ENCODE measurements at regions not wholly inside any gene's neighbourhood (a gene's known extent, or its start where the extent isn't known, plus 50 kb on each side); places are given as distances from the start of the nearest gene placed in this dataset.

DNA sequence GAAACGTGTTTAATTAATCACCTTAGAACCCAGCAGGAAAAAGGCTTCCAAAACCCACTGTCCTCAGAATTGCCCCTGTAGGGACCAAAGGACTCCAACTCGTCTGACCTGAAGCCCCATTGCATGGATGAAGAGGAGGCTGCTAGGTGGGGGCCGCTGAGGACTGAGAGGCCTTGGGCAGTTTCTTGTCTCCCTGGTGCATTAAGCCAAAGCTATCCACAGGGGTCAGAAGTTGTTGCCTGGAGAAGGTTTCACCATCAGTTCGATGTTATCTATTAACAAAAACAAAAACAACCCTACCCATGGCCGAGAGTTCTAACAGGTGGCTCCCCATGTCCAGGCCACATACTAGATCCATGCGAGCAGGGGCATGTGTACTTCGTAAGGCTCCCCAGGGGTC lies 120.9 kb upstream of the CD93 start:
- TF ChIP-seq, protein P1, sequence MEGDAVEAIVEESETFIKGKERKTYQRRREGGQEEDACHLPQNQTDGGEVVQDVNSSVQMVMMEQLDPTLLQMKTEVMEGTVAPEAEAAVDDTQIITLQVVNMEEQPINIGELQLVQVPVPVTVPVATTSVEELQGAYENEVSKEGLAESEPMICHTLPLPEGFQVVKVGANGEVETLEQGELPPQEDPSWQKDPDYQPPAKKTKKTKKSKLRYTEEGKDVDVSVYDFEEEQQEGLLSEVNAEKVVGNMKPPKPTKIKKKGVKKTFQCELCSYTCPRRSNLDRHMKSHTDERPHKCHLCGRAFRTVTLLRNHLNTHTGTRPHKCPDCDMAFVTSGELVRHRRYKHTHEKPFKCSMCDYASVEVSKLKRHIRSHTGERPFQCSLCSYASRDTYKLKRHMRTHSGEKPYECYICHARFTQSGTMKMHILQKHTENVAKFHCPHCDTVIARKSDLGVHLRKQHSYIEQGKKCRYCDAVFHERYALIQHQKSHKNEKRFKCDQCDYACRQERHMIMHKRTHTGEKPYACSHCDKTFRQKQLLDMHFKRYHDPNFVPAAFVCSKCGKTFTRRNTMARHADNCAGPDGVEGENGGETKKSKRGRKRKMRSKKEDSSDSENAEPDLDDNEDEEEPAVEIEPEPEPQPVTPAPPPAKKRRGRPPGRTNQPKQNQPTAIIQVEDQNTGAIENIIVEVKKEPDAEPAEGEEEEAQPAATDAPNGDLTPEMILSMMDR (IDR thresholded peaks at IDR 0.05; ENCODE audit: borderline replicate concordance, insufficient read depth, low read depth, low read length) = no peak
- no peak overlapping the region for H3K4me3 ChIP-seq (ENCODE audit: low read depth, low read length)

GRCh38 chr20:23206061-23206460 lies 119.9 kb upstream of the CD93 start:
- no peak overlapping the region for H3K4me3 ChIP-seq (ENCODE audit: low read depth, low read length)
- TF ChIP-seq, protein P1 (IDR thresholded peaks at IDR 0.05; ENCODE audit: borderline replicate concordance, insufficient read depth, low read depth, low read length) = no peak

DNA sequence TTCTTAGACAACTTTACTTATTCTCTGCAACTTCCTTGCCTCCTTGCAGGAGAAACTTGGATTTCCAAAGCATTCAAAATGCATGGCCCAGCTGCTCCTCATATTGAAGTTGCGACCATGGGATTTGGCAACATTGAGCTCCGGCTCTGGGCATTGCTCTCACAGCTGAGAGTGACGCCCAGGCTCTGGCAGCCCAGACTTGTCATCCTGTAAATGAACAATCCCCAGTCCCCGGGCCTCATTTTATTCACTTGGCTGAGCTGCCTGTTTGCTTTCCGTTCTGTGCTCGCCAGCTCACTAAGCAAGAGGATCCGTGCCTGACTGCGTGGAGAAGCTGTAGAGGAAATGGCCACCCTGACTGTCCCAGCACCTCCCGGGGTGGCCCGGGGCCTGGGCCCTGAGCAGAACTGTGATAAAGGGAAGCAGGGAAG lies 119.5 kb upstream of the CD93 start:
- TF ChIP-seq, protein P1 (IDR thresholded peaks at IDR 0.05; ENCODE audit: borderline replicate concordance, insufficient read depth, low read depth, low read length) = no peak
- H3K4me3 ChIP-seq (ENCODE audit: low read depth, low read length) = no peak overlapping the region

DNA sequence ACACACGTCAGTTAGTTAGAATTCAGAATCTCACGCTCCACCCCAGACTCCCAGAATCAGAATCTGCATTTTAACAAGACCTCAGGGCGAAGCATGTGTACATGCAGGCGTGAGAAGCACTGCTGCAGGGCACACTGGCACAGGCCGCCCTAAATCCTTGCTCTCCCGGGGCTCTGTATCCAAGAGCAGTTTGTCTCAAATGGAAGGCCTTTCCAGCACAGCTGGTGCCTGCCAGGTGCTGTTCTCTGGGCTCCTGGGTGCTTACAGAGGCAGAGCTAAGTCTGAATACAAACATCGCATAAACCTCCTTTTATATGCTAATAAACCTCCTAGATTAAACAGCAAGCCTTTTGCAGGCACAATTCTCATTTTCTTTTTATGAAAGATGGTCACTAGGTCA lies 119.1 kb upstream of the CD93 start:
- TF ChIP-seq, protein P1 (IDR thresholded peaks at IDR 0.05; ENCODE audit: borderline replicate concordance, insufficient read depth, low read depth, low read length) = no peak

DNA sequence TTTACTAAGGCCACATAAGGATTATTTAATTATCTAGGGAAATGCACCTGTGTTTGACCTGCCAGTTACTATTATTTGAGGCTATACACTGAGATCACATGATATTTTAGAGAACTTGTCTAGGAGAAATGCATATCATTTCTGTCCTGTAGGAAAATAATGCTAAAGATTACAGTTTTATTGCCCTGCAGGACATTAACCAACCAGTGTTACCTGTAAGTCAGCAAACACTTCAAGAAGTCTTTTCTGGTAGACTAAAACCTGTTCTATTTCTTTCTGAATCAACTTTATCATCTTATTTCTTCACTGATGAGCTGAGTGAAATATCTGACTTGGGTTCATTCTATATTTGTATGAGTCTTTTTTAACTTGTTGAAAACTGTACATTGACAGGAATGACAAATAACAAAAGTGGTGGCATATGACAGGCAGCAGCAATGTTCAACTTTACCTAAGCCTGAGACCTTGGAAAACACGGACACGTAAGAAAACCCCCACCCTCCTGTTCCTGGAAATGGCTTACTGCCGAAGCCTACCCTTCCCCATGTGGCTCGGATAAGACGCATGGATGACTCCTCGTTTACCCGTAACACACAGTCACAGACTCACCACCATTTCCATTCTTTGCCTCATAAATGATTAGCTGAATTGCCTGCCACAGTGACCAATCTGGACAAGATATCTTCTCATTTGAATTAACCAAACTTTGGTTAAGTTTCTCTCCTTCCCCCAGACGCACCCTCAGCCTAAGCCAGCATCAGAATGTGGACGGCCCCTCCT lies 118.0 kb upstream of the CD93 start:
- TF ChIP-seq, protein P1 (IDR thresholded peaks at IDR 0.05; ENCODE audit: borderline replicate concordance, insufficient read depth, low read depth, low read length) = no peak
- H3K4me3 ChIP-seq (ENCODE audit: low read depth, low read length) = no peak overlapping the region

More for the DNA sequence above, 119.1 kb upstream of the CD93 start:
- no peak overlapping the region for H3K4me3 ChIP-seq (ENCODE audit: low read depth, low read length)

GRCh38 chr20:23203310-23203709 lies 117.2 kb upstream of the CD93 start:
- TF ChIP-seq, protein P1 (IDR thresholded peaks at IDR 0.05; ENCODE audit: borderline replicate concordance, insufficient read depth, low read depth, low read length) = no peak
- H3K4me3 ChIP-seq (ENCODE audit: low read depth, low read length) = no peak overlapping the region

- H3K4me3 ChIP-seq (ENCODE audit: low read depth, low read length) = no peak overlapping the region
- TF ChIP-seq, protein P1 (IDR thresholded peaks at IDR 0.05; ENCODE audit: borderline replicate concordance, insufficient read depth, low read depth, low read length) = no peak
Measured at GRCh38 chr20:23201658-23202057, 115.5 kb upstream of the CD93 start.
